ENCODE measurements at regions not wholly inside any gene's neighbourhood (a gene's known extent, or its start where the extent isn't known, plus 50 kb on each side); places are given as distances from the start of the nearest gene placed in this dataset.

GRCh38 chr14:45526715-45527549 is 273.9 kb upstream of the MIS18BP1 start:
- Histone ChIP-seq H3K4me3 (ENCODE audit: low read depth, low read length) (no peak overlapping the region), H3K27me3 (ENCODE audit: insufficient read depth, low read length) (no peaks in the 10 kb centered on the region; the same call in 1 of the 2 replicates), H3K79me2 (ENCODE audit: control insufficient read depth, insufficient read depth, low read length, unreplicated experiment) (no peaks in the 10 kb centered on the region), H3K27ac (ENCODE audit: low read depth, low read length) (no peak overlapping the region), H3K36me3 (ENCODE audit: insufficient read depth, low read length) (no peaks in the 10 kb centered on the region), H3K4me1 (ENCODE audit: control insufficient read depth, insufficient read depth, low read length, unreplicated experiment) (no peaks in the 10 kb centered on the region), H2AFZ (ENCODE audit: low read length, unreplicated experiment) (no peak overlapping the region)

- H3K36me3 ChIP-seq (ENCODE audit: insufficient read depth, low read length) = no peaks in the 10 kb centered on the region
- no peaks in the 10 kb centered on the region for H3K79me2 ChIP-seq (ENCODE audit: control insufficient read depth, insufficient read depth, low read length, unreplicated experiment)
- H3K27ac ChIP-seq (ENCODE audit: low read depth, low read length) = no peak overlapping the region
- no peaks in the 10 kb centered on the region; the same call in 1 of the 2 replicates for H3K27me3 ChIP-seq (ENCODE audit: insufficient read depth, low read length)
- no peaks in the 10 kb centered on the region for H3K4me1 ChIP-seq (ENCODE audit: control insufficient read depth, insufficient read depth, low read length, unreplicated experiment)
- no peak overlapping the region for H3K4me3 ChIP-seq (ENCODE audit: low read depth, low read length)
- no peak overlapping the region for H2AFZ ChIP-seq (ENCODE audit: low read length, unreplicated experiment)
Measured at GRCh38 chr14:45519766-45520165, 266.8 kb upstream of the MIS18BP1 start.

GRCh38 chr14:45492876-45493275 is 239.9 kb upstream of the MIS18BP1 start:
- Histone ChIP-seq H3K4me1 (ENCODE audit: control insufficient read depth, insufficient read depth, low read length, unreplicated experiment) (no peaks in the 10 kb centered on the region), H2AFZ (ENCODE audit: low read length, unreplicated experiment) (no peak overlapping the region), H3K79me2 (ENCODE audit: control insufficient read depth, insufficient read depth, low read length, unreplicated experiment) (no peaks in the 10 kb centered on the region), H3K27ac (ENCODE audit: low read depth, low read length) (no peak overlapping the region), H3K4me3 (ENCODE audit: low read depth, low read length) (no peak overlapping the region), H3K36me3 (ENCODE audit: insufficient read depth, low read length) (no peaks in the 10 kb centered on the region), H3K27me3 (ENCODE audit: insufficient read depth, low read length) (no peaks in the 10 kb centered on the region)

- Histone ChIP-seq H3K36me3 (ENCODE audit: insufficient read depth, low read length) (no peaks in the 10 kb centered on the region), H3K4me3 (ENCODE audit: low read depth, low read length) (no peak overlapping the region), H3K4me1 (ENCODE audit: control insufficient read depth, insufficient read depth, low read length, unreplicated experiment) (no peaks in the 10 kb centered on the region), H3K27me3 (ENCODE audit: insufficient read depth, low read length) (no peaks in the 10 kb centered on the region), H3K27ac (ENCODE audit: low read depth, low read length) (no peak overlapping the region), H2AFZ (ENCODE audit: low read length, unreplicated experiment) (no peak overlapping the region), H3K79me2 (ENCODE audit: control insufficient read depth, insufficient read depth, low read length, unreplicated experiment) (no peaks in the 10 kb centered on the region)
Measured at GRCh38 chr14:45491914-45492313, 238.9 kb upstream of the MIS18BP1 start.

- no peaks in the 10 kb centered on the region for H3K27me3 ChIP-seq (ENCODE audit: insufficient read depth, low read length)
- no peaks in the 10 kb centered on the region for H3K79me2 ChIP-seq (ENCODE audit: control insufficient read depth, insufficient read depth, low read length, unreplicated experiment)
- H2AFZ ChIP-seq (ENCODE audit: low read length, unreplicated experiment) = no peak overlapping the region
- no peak overlapping the region for H3K4me3 ChIP-seq (ENCODE audit: low read depth, low read length)
- no peaks in the 10 kb centered on the region for H3K4me1 ChIP-seq (ENCODE audit: control insufficient read depth, insufficient read depth, low read length, unreplicated experiment)
- no peaks in the 10 kb centered on the region for H3K36me3 ChIP-seq (ENCODE audit: insufficient read depth, low read length)
- no peak overlapping the region for H3K27ac ChIP-seq (ENCODE audit: low read depth, low read length)
Measured at GRCh38 chr14:45486599-45486998, 233.6 kb upstream of the MIS18BP1 start.

- no peak overlapping the region for H3K27ac ChIP-seq (ENCODE audit: low read depth, low read length)
- no peaks in the 10 kb centered on the region for H3K79me2 ChIP-seq (ENCODE audit: control insufficient read depth, insufficient read depth, low read length, unreplicated experiment)
- H3K4me3 ChIP-seq (ENCODE audit: low read depth, low read length) = no peak overlapping the region
- no peaks in the 10 kb centered on the region for H3K4me1 ChIP-seq (ENCODE audit: control insufficient read depth, insufficient read depth, low read length, unreplicated experiment)
- no peak overlapping the region for H2AFZ ChIP-seq (ENCODE audit: low read length, unreplicated experiment)
- no peaks in the 10 kb centered on the region for H3K27me3 ChIP-seq (ENCODE audit: insufficient read depth, low read length)
- H3K36me3 ChIP-seq (ENCODE audit: insufficient read depth, low read length) = no peaks in the 10 kb centered on the region
Measured at GRCh38 chr14:45467023-45467422, 214.0 kb upstream of the MIS18BP1 start.

- Histone ChIP-seq H3K4me3 (ENCODE audit: low read depth, low read length) (no peak overlapping the region), H3K79me2 (ENCODE audit: control insufficient read depth, insufficient read depth, low read length, unreplicated experiment) (no peaks in the 10 kb centered on the region), H3K27me3 (ENCODE audit: insufficient read depth, low read length) (no peaks in the 10 kb centered on the region), H3K36me3 (ENCODE audit: insufficient read depth, low read length) (no peaks in the 10 kb centered on the region), H3K4me1 (ENCODE audit: control insufficient read depth, insufficient read depth, low read length, unreplicated experiment) (no peaks in the 10 kb centered on the region), H3K27ac (ENCODE audit: low read depth, low read length) (no peak overlapping the region), H2AFZ (ENCODE audit: low read length, unreplicated experiment) (no peak overlapping the region)
Measured at GRCh38 chr14:45434221-45434620, 181.2 kb upstream of the MIS18BP1 start.

- no peak overlapping the region for H3K4me3 ChIP-seq (ENCODE audit: low read depth, low read length)
Measured at GRCh38 chr14:45426685-45427282, 173.8 kb upstream of the MIS18BP1 start.

GRCh38 chr14:45406942-45407341 is 153.9 kb upstream of the MIS18BP1 start:
- no peaks in the 10 kb centered on the region for H3K36me3 ChIP-seq (ENCODE audit: insufficient read depth, low read length)
- no peaks in the 10 kb centered on the region for H3K4me1 ChIP-seq (ENCODE audit: control insufficient read depth, insufficient read depth, low read length, unreplicated experiment)
- no peak overlapping the region for H3K27ac ChIP-seq (ENCODE audit: low read depth, low read length)
- H3K79me2 ChIP-seq (ENCODE audit: control insufficient read depth, insufficient read depth, low read length, unreplicated experiment) = no peaks in the 10 kb centered on the region
- H3K4me3 ChIP-seq (ENCODE audit: low read depth, low read length) = no peak overlapping the region
- no peaks in the 10 kb centered on the region; the same call in 1 of the 2 replicates for H3K27me3 ChIP-seq (ENCODE audit: insufficient read depth, low read length)
- no peak overlapping the region for H2AFZ ChIP-seq (ENCODE audit: low read length, unreplicated experiment)

More at GRCh38 chr14:45426685-45427282, 173.8 kb upstream of the MIS18BP1 start:
- Histone ChIP-seq H3K79me2 (ENCODE audit: control insufficient read depth, insufficient read depth, low read length, unreplicated experiment) (no peaks in the 10 kb centered on the region), H3K36me3 (ENCODE audit: insufficient read depth, low read length) (no peaks in the 10 kb centered on the region), H2AFZ (ENCODE audit: low read length, unreplicated experiment) (no peak overlapping the region), H3K27ac (ENCODE audit: low read depth, low read length) (no peak overlapping the region), H3K4me1 (ENCODE audit: control insufficient read depth, insufficient read depth, low read length, unreplicated experiment) (no peaks in the 10 kb centered on the region), H3K27me3 (ENCODE audit: insufficient read depth, low read length) (no peaks in the 10 kb centered on the region)

- Histone ChIP-seq H3K79me2 (ENCODE audit: control insufficient read depth, insufficient read depth, low read length, unreplicated experiment) (no peaks in the 10 kb centered on the region), H3K4me1 (ENCODE audit: control insufficient read depth, insufficient read depth, low read length, unreplicated experiment) (no peaks in the 10 kb centered on the region), H3K27me3 (ENCODE audit: insufficient read depth, low read length) (no peaks in the 10 kb centered on the region; the same call in none of the 2 replicates), H3K27ac (ENCODE audit: low read depth, low read length) (no peak overlapping the region), H3K36me3 (ENCODE audit: insufficient read depth, low read length) (no peaks in the 10 kb centered on the region), H2AFZ (ENCODE audit: low read length, unreplicated experiment) (no peak overlapping the region), H3K4me3 (ENCODE audit: low read depth, low read length) (no peak overlapping the region)
Measured at GRCh38 chr14:45400950-45401640, 148.1 kb upstream of the MIS18BP1 start.

Data from ACC112 (cell line).